ENCODE measurements at regions not wholly inside any gene's neighbourhood (a gene's known extent, or its start where the extent isn't known, plus 50 kb on each side); places are given as distances from the start of the nearest gene placed in this dataset.

GRCh38 chr6:92132457-92132856 lies 1286.9 kb downstream of the EPHA7 start:
- Histone ChIP-seq H2BK15ac (ENCODE audit: low read depth, low read length) (no peak overlapping the region), H4K8ac (replicated peaks; ENCODE audit: insufficient read length, low read depth, low read length) (no peak overlapping the region), H3K4me2 (ENCODE audit: insufficient read depth, insufficient read length, low read length) (no peak overlapping the region), H3K23ac (ENCODE audit: insufficient read length, low read depth, low read length) (no peak overlapping the region), H3K18ac (ENCODE audit: insufficient read length, low read depth, low read length) (no peak overlapping the region), H3K27me3 (ENCODE audit: insufficient read depth, low read length) (no peaks in the 10 kb centered on the region), H3K4me1 (ENCODE audit: insufficient read depth, low read length) (no peaks in the 10 kb centered on the region), H3K56ac (ENCODE audit: insufficient read length, low read depth, low read length) (no peak overlapping the region), H2BK12ac (ENCODE audit: insufficient read length, low read depth, low read length) (no peak overlapping the region), H3K4ac (ENCODE audit: low read depth, low read length) (no peak overlapping the region), H3K79me1 (ENCODE audit: insufficient read depth, low read depth, low read length, poor library complexity, severe bottlenecking) (no peaks in the 10 kb centered on the region), H4K20me1 (ENCODE audit: control insufficient read depth, insufficient read depth, insufficient read length) (no peaks in the 10 kb centered on the region), H2BK5ac (ENCODE audit: insufficient read length, low read length) (no peak overlapping the region), H2BK20ac (ENCODE audit: low read depth, low read length, poor library complexity, severe bottlenecking) (no peak overlapping the region), H2AK5ac (ENCODE audit: insufficient read length, low read length) (no peak overlapping the region), H4K91ac (ENCODE audit: insufficient read length, low read depth, low read length) (no peak overlapping the region), H3K23me2 (ENCODE audit: insufficient read length, low read depth, low read length, poor library complexity, severe bottlenecking) (no peaks in the 10 kb centered on the region), H3K14ac (ENCODE audit: insufficient read depth, low read length) (no peak overlapping the region), H3K9me3 (ENCODE audit: control insufficient read depth, low read depth, low read length) (no peaks in the 10 kb centered on the region), H2BK120ac (ENCODE audit: low read depth, low read length, poor library complexity, severe bottlenecking) (no peak overlapping the region), H3K27ac (ENCODE audit: insufficient read length, low read depth, low read length) (no peak overlapping the region), H3T11ph (ENCODE audit: low read length) (no peak overlapping the region), H2AFZ (ENCODE audit: low read length) (no peak overlapping the region), H3K9ac (ENCODE audit: extremely low read depth, insufficient read length, low read length) (no peak overlapping the region), H4K5ac (ENCODE audit: insufficient read length, low read depth, low read length) (no peak overlapping the region), H3K79me2 (ENCODE audit: insufficient read depth, low read length) (no peaks in the 10 kb centered on the region)
- Mint-ChIP-seq H3K4me1 (no peaks in the 10 kb centered on the region), H3K9me3 (no peaks in the 10 kb centered on the region), H3K27ac (no peak overlapping the region), H3K27me3 (ENCODE audit: low read depth) (peaks cover 6% of the 10 kb centered on the region; the same call in 1 of the 2 replicates), H3K4me3 (no peak overlapping the region), H3K36me3 (ENCODE audit: insufficient read depth in 1 of 3, low read depth in 3 of 3) (no peaks in the 10 kb centered on the region)
- no peak for DNase-seq
- TF ChIP-seq, protein P1, sequence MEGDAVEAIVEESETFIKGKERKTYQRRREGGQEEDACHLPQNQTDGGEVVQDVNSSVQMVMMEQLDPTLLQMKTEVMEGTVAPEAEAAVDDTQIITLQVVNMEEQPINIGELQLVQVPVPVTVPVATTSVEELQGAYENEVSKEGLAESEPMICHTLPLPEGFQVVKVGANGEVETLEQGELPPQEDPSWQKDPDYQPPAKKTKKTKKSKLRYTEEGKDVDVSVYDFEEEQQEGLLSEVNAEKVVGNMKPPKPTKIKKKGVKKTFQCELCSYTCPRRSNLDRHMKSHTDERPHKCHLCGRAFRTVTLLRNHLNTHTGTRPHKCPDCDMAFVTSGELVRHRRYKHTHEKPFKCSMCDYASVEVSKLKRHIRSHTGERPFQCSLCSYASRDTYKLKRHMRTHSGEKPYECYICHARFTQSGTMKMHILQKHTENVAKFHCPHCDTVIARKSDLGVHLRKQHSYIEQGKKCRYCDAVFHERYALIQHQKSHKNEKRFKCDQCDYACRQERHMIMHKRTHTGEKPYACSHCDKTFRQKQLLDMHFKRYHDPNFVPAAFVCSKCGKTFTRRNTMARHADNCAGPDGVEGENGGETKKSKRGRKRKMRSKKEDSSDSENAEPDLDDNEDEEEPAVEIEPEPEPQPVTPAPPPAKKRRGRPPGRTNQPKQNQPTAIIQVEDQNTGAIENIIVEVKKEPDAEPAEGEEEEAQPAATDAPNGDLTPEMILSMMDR (conservative IDR thresholded peaks at IDR 0.05): no peak
- WGBS (ENCODE audit: extremely low coverage, insufficient read length, low lambda C conversion rate): no CpG with 5 or more reads among the region's 4 CpGs

All from H9 (cell line).